GM12878 (cell line): ENCODE measurements at regions not wholly inside any gene's neighbourhood (a gene's known extent, or its start where the extent isn't known, plus 50 kb on each side); places are given as distances from the start of the nearest gene placed in this dataset.

Experiments
- ATAC-seq: fragments of 200-7000 bp; cut with Tn5 transposase; 3 replicates; pipeline ENCODE4 v1.9.1; 2020; ENCODE audit warnings: mild to moderate bottlenecking, moderate library complexity
- BruUV-seq: library from RNA; stranded (reverse); fragments of 400-500 nt; replicated peaks from 2 replicates; lab custom pipeline; 2021; lab: Mats Ljungman, UMichigan
- CTCF ChIA-PET: fragments of 300-600 bp; sonication (Branson Sonifier 250); formaldehyde crosslinking; extraction: SDS; loops from one replicate; lab custom pipeline; 2021; ENCODE audit warnings: inconsistent platforms; lab: Yijun Ruan, JAX
- POLR2A ChIA-PET: fragments of 350-600 bp; formaldehyde crosslinking; extraction: SDS; loops from one replicate; lab custom pipeline; 2021; ENCODE audit warnings: inconsistent platforms; lab: Charles Lee
- RAD21 ChIA-PET: fragments of 300-600 bp; sonication (Branson Sonifier 250); formaldehyde crosslinking; loops from one replicate; lab custom pipeline; 2023; ENCODE audit warnings: antibody characterized with exemption; ENCODE audit not compliant: unreplicated experiment; lab: Charles Lee
- SMC1A ChIA-PET: fragments of 300-600 bp; sonication (Branson Sonifier 250); formaldehyde crosslinking; loops from one replicate; lab custom pipeline; 2023; ENCODE audit not compliant: unreplicated experiment, uncharacterized antibody; lab: Charles Lee
- DNase-seq: peaks from one replicate; pipeline ENCODE4 v3.0.0-alpha.2; 2011; ENCODE audit warnings: low read depth, low spot score
- FAIRE-seq: peaks from 3 replicates; lab custom pipeline; 2011; peaks lifted over from hg19 to GRCh38; lab: Jason Lieb, UNC
- H2AFZ ChIP-seq: 2 replicates; pipeline ENCODE4 v1.6.0; 2011; ENCODE audit warnings: low read depth, low read length, control low read depth; ENCODE audit not compliant: control insufficient read depth
- H3K27ac ChIP-seq: 2 replicates; pipeline ENCODE4 v1.5.1; 2011; ENCODE audit warnings: control low read depth; ENCODE audit not compliant: control insufficient read depth, insufficient read depth
- H3K27me3 ChIP-seq, 2 experiments: replicated peaks in 1 of 2; 2 replicates each; pipeline versions ENCODE4 v1.6.0 to v1.6.1; 2011; ENCODE audit warnings: low read length in 1 of 2; ENCODE audit not compliant: control insufficient read depth in 2 of 2, insufficient read depth in 2 of 2
- H3K36me3 ChIP-seq, 2 experiments: 2 replicates each; pipeline ENCODE4 v1.5.1; 2011; ENCODE audit warnings: low read length in 1 of 2; ENCODE audit not compliant: control insufficient read depth in 2 of 2, insufficient read depth in 2 of 2
- H3K4me1 ChIP-seq: 2 replicates; pipeline ENCODE4 v1.6.1; 2011; ENCODE audit warnings: mild to moderate bottlenecking, low read length, moderate library complexity, mixed read lengths; ENCODE audit not compliant: control insufficient read depth, insufficient read depth
- H3K4me2 ChIP-seq: 2 replicates; pipeline ENCODE4 v1.6.0; 2011; ENCODE audit warnings: control low read depth; ENCODE audit not compliant: control insufficient read depth, insufficient read depth
- H3K4me3 ChIP-seq: fragments of 200-600 bp; sonication (generic); 2 replicates; pipeline ENCODE4 v1.5.1; 2016
- H3K79me2 ChIP-seq: 2 replicates; pipeline ENCODE4 v1.6.0; 2011; ENCODE audit warnings: low read length; ENCODE audit not compliant: control insufficient read depth, insufficient read depth
- H3K9ac ChIP-seq: 2 replicates; pipeline ENCODE4 v1.8.0; 2011; ENCODE audit warnings: low read length, control low read depth, mixed read lengths; ENCODE audit not compliant: control insufficient read depth, insufficient read depth
- H3K9me3 ChIP-seq: replicated peaks from 3 replicates; pipeline ENCODE4 v1.5.1; 2011; ENCODE audit warnings: mild to moderate bottlenecking, low read length; ENCODE audit not compliant: control insufficient read depth, insufficient read depth
- H4K20me1 ChIP-seq: 2 replicates; pipeline ENCODE4 v1.6.0; 2011; ENCODE audit not compliant: control insufficient read depth, insufficient read depth
- ATF7 ChIP-seq: fragments of 450-650 bp; IDR thresholded peaks from 2 replicates; pipeline ENCODE4 v1.6.1; 2016; ENCODE audit warnings: low read depth, mild to moderate bottlenecking
- CBX3 ChIP-seq: fragments of 200-600 bp; sonication (generic); IDR thresholded peaks from 2 replicates; pipeline ENCODE4 v1.6.1; 2016; ENCODE audit warnings: low read depth, borderline replicate concordance
- CBX5 ChIP-seq: sonication (generic); IDR thresholded peaks from 2 replicates; pipeline ENCODE4 v1.6.1; 2016; ENCODE audit warnings: low read depth, moderate library complexity, mild to moderate bottlenecking, inconsistent platforms
- EGR1 ChIP-seq, 2 experiments: IDR thresholded peaks; 1 replicate in 1 of 2; 2 replicates in 1 of 2; pipeline ENCODE4 v1.6.1; 2011 to 2012; ENCODE audit warnings: low read depth in 2 of 2, low read length in 2 of 2, borderline replicate concordance in 1 of 2, mild to moderate bottlenecking in 1 of 2, moderate library complexity in 1 of 2
- ELK1 ChIP-seq: IDR thresholded peaks from 2 replicates; pipeline ENCODE4 v1.6.1; 2012; ENCODE audit warnings: low read depth, low read length, improper control_type of control experiment
- GABPA ChIP-seq: IDR thresholded peaks from 2 replicates; pipeline ENCODE4 v1.6.1; 2014; ENCODE audit warnings: antibody characterized with exemption, low read depth, mild to moderate bottlenecking, inconsistent platforms
- IRF4 ChIP-seq: IDR thresholded peaks from 2 replicates; pipeline ENCODE4 v1.6.1; 2011; ENCODE audit warnings: low read depth, low read length
- KAT2A ChIP-seq: conservative IDR thresholded peaks from 2 replicates; pipeline ENCODE4 v1.6.1; 2011; ENCODE audit warnings: low read depth, low read length; ENCODE audit not compliant: control insufficient read depth
- PBX3 ChIP-seq: IDR thresholded peaks from 2 replicates; pipeline ENCODE4 v1.6.1; 2011; ENCODE audit warnings: mild to moderate bottlenecking, low read depth, low read length, moderate library complexity; ENCODE audit not compliant: insufficient replicate concordance
- POLR2AphosphoS2 ChIP-seq: IDR thresholded peaks from 2 replicates; pipeline ENCODE4 v1.6.1; 2011; ENCODE audit warnings: low read depth, mild to moderate bottlenecking, low read length, improper control_type of control experiment, moderate library complexity
- REST ChIP-seq: IDR thresholded peaks from 2 replicates; pipeline ENCODE4 v1.6.1; 2012; ENCODE audit warnings: mild to moderate bottlenecking, low read depth, low read length
- RUNX3 ChIP-seq: IDR thresholded peaks from 2 replicates; pipeline ENCODE4 v1.6.1; 2012; ENCODE audit warnings: low read length, inconsistent platforms
- SMAD5 ChIP-seq: IDR thresholded peaks from 2 replicates; pipeline ENCODE4 v1.6.1; 2016; ENCODE audit warnings: antibody characterized with exemption, low read depth
- SREBF1 ChIP-seq: IDR thresholded peaks from 2 replicates; pipeline ENCODE4 v1.6.1; 2012; ENCODE audit warnings: mild to moderate bottlenecking, low read length
- STAT3 ChIP-seq: IDR thresholded peaks from 2 replicates; pipeline ENCODE4 v1.6.1; 2011; ENCODE audit warnings: low read depth, low read length, improper control_type of control experiment
- SUPT20H ChIP-seq: IDR thresholded peaks from 2 replicates; pipeline ENCODE4 v1.6.1; 2011; ENCODE audit warnings: low read depth, mild to moderate bottlenecking, low read length, moderate library complexity, borderline replicate concordance; ENCODE audit not compliant: control insufficient read depth
- ZNF217 ChIP-seq: fragments of 450-650 bp; IDR thresholded peaks from 2 replicates; pipeline ENCODE4 v1.6.1; 2017; ENCODE audit warnings: antibody characterized with exemption, mild to moderate bottlenecking
- WGBS: methylation state at CpG from one replicate; pipeline ENCODE4 v1.1.6; 2016; ENCODE audit warnings: low lambda C conversion rate; ENCODE audit not compliant: insufficient replicate concordance, insufficient coverage; ENCODE audit errors: missing lambda C conversion rate; 5-methylcytosine and 5-hydroxymethylcytosine counted together
- in situ Hi-C: fragments of 300-500 bp; cut with MboI; formaldehyde crosslinking; loops from 9 replicates; pipeline ENCODE4 v1.14.3; 2018; ENCODE audit warnings: mixed read lengths
- intact Hi-C: fragments of 100-400 bp; cut with micrococcal nuclease; formaldehyde crosslinking; loops from one replicate; pipeline ENCODE4 v1.14.2; 2022; ENCODE audit not compliant: unreplicated experiment

GRCh38 chr15:87564681-87565080 lies 691.9 kb downstream of the NTRK3 start (continued):
- TF ChIP-seq POLR2AphosphoS2 (no peak), ZNF217 (no peak), RUNX3 (no peak), STAT3 (no peak), IRF4 (no peak)

GRCh38 chr15:87563869-87564268 lies 692.7 kb downstream of the NTRK3 start:
- Histone ChIP-seq H3K4me1 (no peaks in the 10 kb centered on the region), H3K9me3 (no peaks in the 10 kb centered on the region), H3K27ac (no peak overlapping the region), H2AFZ (no peak overlapping the region), H3K4me3 (no peak overlapping the region)
- SMC1A ChIA-PET = no interaction called here
- no peak for TF ChIP-seq PBX3
- no peak for TF ChIP-seq CBX3
- no peak for TF ChIP-seq KAT2A
- TF ChIP-seq ELK1 = no peak
- TF ChIP-seq SUPT20H = no peak
- no peak for TF ChIP-seq ATF7
- TF ChIP-seq GABPA = no peak
- TF ChIP-seq EGR1 (IDR thresholded peaks at IDR 0.05; ENCODE audit: borderline replicate concordance in 1 of 2, low read depth in 2 of 2, low read length in 2 of 2) = no peak
- TF ChIP-seq SREBF1 = no peak
- no peak for TF ChIP-seq CBX5
- TF ChIP-seq SMAD5 = no peak
- TF ChIP-seq REST = no peak
- TF ChIP-seq, all 136 proteins: peak for 0
- no TSS peak for BruUV-seq
- in situ Hi-C loops (no loop called here), intact Hi-C loops (no loop called here)
- POLR2A ChIA-PET = no interaction called here
- FAIRE-seq = no peak
- H3K9ac ChIP-seq = no peak overlapping the region
- WGBS = 39% methylated on average over 2 of the region's 2 CpGs
- H3K4me2 ChIP-seq = no peak overlapping the region
- RAD21 ChIA-PET = interaction anchor here (0.6 kb wide), 1 partner anchor 32 kb away, joined by 5 read pairs; no protein-coding TSS in a partner anchor
- no peaks in the 10 kb centered on the region for H4K20me1 ChIP-seq
- no peaks in the 10 kb centered on the region for H3K36me3 ChIP-seq
- no peak for ATAC-seq
- no peak for DNase-seq
- H3K27me3 ChIP-seq = no peaks in the 10 kb centered on the region
- no peaks in the 10 kb centered on the region for H3K79me2 ChIP-seq
- CTCF ChIA-PET = no interaction called here
